Hematopoietic multipotent progenitor cell treated with erythropoietin and hydrocortisone succinate and interleukin-3 and kit ligand, for 6 days (in vitro differentiated cells): ENCODE measurements at regions not wholly inside any gene's neighbourhood (a gene's known extent, or its start where the extent isn't known, plus 50 kb on each side); places are given as distances from the start of the nearest gene placed in this dataset.
"Not testable (repeated sequence)": the region's sequence is repeated elsewhere in the genome, so short reads cannot be mapped to it uniquely, and the experiment has no call there.

Experiments used
- DNase-seq: peaks from one replicate; pipeline ENCODE4 v3.0.0-alpha.2; 2015

- DNase-seq: no peak
Measured at GRCh38 chr6:139954463-139955071, 580.1 kb upstream of the CITED2 start.

DNA sequence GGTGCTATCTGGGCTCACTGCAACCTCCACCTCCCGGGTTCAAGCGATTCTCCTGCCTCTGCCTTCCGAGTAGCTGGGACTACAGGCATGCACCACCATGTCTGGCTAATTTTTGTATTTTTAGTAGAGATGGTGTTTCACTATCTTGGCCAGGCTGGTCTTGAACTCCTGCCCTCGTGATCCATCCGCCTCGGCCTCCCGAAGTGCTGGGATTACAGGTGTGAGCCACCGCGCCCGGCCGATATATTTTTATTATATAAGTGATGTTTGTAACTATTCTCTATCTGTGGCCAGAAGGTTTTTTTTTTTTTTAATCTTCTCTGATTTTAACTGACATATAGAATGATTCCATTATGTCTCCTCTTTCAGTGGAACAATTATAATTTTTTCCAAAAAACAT, 579.3 kb upstream of the CITED2 start:
- DNase-seq: not testable (repeated sequence)

- DNase-seq: no peak
Measured at GRCh38 chr6:139951172-139951571, 576.7 kb upstream of the CITED2 start.

DNA sequence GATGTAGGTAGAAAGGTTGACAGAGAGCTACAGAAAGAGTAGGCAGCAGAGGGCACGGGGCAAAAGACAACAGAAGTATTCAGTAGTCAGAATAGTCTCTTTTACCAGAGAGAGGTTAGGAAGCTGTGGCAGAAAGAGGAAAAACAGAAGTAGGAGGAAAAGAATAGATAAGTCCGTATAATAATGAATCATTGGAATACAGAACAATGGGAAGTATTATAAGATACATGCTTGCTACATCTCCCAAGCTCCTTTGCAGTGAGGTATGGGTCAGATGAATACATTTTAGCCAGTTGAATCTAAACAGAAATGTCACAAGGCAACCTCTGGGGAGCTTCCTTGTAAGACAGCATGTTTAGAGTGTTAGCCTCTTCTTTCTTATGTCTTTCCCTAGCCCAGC, 570.5 kb upstream of the CITED2 start:
- DNase-seq: no peak

- DNase-seq: no peak
Measured at GRCh38 chr6:139944131-139944530, 569.7 kb upstream of the CITED2 start.

GRCh38 chr6:139943391-139943790, 568.9 kb upstream of the CITED2 start:
- no peak for DNase-seq

GRCh38 chr6:139942331-139942730, 567.9 kb upstream of the CITED2 start:
- DNase-seq: no peak

- no peak for DNase-seq
Measured at GRCh38 chr6:139941826-139942225, 567.4 kb upstream of the CITED2 start.

- DNase-seq: peak; percentile 27
Measured at GRCh38 chr6:139940741-139941729, 566.6 kb upstream of the CITED2 start.

DNA sequence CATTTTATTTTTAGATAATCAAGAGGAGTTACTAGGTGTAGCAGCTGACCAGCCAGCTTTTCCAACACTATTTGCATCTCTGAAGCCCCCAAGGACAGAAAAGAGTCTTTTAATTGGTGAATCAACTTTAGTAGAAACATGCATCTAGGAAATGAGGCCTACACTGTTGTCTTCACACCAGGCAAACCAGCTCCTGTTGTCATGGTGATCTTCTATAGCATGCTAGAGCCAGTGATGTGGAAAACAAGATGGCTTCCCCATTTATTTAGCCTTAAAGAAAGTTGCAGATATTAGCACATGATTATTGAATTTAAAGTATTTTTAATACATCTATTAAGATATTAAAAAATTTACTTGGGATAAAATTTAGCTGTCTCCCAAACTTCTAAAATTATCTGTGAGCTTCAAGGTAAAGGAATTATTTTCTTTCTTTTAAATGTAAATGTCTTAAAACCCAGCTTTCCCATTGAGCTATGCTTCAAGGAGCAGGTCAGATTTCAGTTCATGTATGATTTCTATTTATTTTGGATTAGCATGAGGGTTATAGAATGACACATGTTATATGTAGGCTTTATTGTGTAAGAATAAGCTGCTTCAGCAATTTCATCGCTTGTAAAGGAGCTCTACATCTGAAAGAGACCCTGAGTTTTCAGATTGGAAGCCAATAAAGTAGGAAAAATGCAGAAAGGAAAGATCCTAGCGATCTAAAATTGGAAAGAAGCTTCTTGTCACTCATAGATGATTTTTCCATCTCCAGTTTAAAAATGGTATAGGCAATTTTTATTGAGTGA, 564.9 kb upstream of the CITED2 start:
- DNase-seq: no peak

DNA sequence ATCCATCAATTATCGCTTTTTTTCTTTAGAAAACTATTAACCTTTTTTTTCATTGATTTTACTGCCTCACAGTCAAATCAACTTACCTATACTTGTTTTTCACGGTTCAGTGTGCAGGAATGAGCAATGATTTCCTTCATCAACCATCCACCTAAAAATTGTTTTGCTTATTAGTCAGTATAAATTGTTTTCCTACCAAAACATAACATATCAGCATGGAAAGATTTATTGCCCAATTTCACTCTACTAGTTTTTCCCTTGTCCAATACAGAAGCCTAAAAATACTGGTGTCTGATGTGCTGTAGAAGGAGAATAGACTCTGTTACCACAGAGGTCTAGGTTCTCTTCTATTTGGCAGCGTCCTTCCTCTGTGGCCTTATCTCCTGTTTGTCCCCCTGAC, 558.2 kb upstream of the CITED2 start:
- no peak for DNase-seq

GRCh38 chr6:139931747-139932146, 557.3 kb upstream of the CITED2 start:
- no peak for DNase-seq

- DNase-seq: peak; percentile 12
Measured at GRCh38 chr6:139927742-139928305, 553.4 kb upstream of the CITED2 start.

- peak; percentile 13 for DNase-seq
Measured at GRCh38 chr6:139927236-139927635, 552.8 kb upstream of the CITED2 start.

GRCh38 chr6:139926711-139927110, 552.3 kb upstream of the CITED2 start:
- DNase-seq: no peak

GRCh38 chr6:139925894-139926641, 551.6 kb upstream of the CITED2 start:
- DNase-seq: no peak

DNA sequence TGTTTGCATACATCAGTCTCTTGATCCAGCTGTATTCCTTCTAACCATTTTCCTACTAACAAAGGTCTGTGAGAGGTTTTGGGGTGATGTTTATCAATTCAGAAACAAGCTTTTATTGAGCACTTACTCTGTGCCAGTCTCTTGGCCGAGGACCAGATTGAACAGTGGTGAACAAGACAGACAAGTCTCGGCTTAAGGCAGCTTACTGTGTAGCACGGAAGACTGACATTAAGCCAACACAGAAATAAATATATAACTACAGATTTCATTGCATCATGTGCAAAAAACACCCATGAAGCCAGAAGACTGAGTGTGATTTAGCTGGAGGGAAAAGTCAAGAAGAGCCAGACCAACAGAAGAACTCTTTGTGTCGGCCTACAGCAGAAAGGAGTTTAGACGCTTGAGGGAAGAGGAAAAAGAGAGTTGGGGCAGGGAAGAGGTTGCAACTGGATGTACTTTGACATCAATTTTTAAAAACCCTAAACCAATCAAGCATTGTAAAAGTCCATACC, 549.6 kb upstream of the CITED2 start:
- DNase-seq: no peak

DNA sequence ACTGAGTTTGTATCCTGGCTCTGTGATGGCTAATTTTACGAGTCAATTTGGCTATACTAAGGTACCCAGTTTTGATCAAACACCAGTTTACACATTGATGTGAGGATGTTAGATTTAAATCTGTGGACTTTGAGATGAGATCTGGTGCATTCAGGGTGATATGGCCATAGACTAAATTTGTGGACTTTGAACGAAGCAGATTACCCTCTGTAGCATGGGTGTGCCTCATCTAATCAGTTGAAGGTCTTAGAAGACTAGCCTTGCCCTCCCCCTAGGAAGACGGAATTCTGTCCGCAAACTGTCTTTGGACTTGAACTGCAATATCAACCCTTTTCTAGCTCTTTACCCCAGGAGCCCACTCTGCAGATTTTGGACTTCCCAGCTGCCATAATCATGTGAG, 547.8 kb upstream of the CITED2 start:
- DNase-seq: no peak

DNA sequence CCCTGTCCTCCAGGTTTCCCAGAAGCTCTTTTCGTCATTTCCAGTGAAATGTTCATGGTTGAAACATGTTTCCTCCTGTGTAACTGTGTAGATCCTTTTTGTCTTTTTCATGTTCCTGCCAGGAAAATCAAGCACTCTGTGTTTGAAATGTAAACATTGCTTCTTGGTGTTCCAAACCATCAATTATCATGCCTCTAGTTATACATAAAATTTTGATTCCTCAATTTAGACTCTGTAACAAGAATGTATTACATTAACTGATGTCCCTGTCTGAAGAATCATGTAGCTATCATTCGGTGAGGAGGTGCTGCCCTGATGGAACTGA, 546.3 kb upstream of the CITED2 start:
- DNase-seq: no peak

GRCh38 chr6:139920027-139920775, 545.8 kb upstream of the CITED2 start:
- peak; percentile 20 for DNase-seq
